ENCODE measurements at regions not wholly inside any gene's neighbourhood (a gene's known extent, or its start where the extent isn't known, plus 50 kb on each side); places are given as distances from the start of the nearest gene placed in this dataset.
"Not testable (repeated sequence)": the region's sequence is repeated elsewhere in the genome, so short reads cannot be mapped to it uniquely, and the experiment has no call there.

GRCh38 chr14:97116546-97116945, 319.4 kb downstream of the VRK1 start:
- TF ChIP-seq CTCF (IDR thresholded peaks at IDR 0.05), result no peak
- DNase-seq (ENCODE audit: low spot score) (no peak), ATAC-seq (ENCODE audit: low FRiP score) (no peak)

GRCh38 chr14:97117693-97118092, 320.5 kb downstream of the VRK1 start:
- TF ChIP-seq CTCF (IDR thresholded peaks at IDR 0.05), result no peak
- no peak for ATAC-seq (ENCODE audit: low FRiP score)
- DNase-seq (ENCODE audit: low spot score), result no peak

- no peak for ATAC-seq (ENCODE audit: low FRiP score)
- no peak for TF ChIP-seq CTCF (IDR thresholded peaks at IDR 0.05)
- DNase-seq (ENCODE audit: low spot score), result no peak
Measured at GRCh38 chr14:97120204-97120603, 323.0 kb downstream of the VRK1 start.

GRCh38 chr14:97120611-97121031, 323.4 kb downstream of the VRK1 start:
- DNase-seq (ENCODE audit: low spot score), result no peak
- TF ChIP-seq CTCF (IDR thresholded peaks at IDR 0.05), result no peak
- no peak for ATAC-seq (ENCODE audit: low FRiP score)

- no peak for TF ChIP-seq CTCF (IDR thresholded peaks at IDR 0.05)
- DNase-seq (ENCODE audit: low spot score) (no peak), ATAC-seq (ENCODE audit: low FRiP score) (no peak)
Measured at GRCh38 chr14:97129639-97130038, 332.5 kb downstream of the VRK1 start.

GRCh38 chr14:97135847-97136246, 338.7 kb downstream of the VRK1 start:
- DNase-seq (ENCODE audit: low spot score); ATAC-seq (ENCODE audit: low FRiP score): not testable (repeated sequence)

GRCh38 chr14:97137705-97138104, 340.5 kb downstream of the VRK1 start:
- DNase-seq (ENCODE audit: low spot score) (no peak), ATAC-seq (ENCODE audit: low FRiP score) (no peak)
- TF ChIP-seq CTCF (IDR thresholded peaks at IDR 0.05), result no peak

GRCh38 chr14:97138801-97139200, 341.6 kb downstream of the VRK1 start:
- TF ChIP-seq CTCF (IDR thresholded peaks at IDR 0.05), result no peak
- ATAC-seq (ENCODE audit: low FRiP score), result no peak
- DNase-seq (ENCODE audit: low spot score), result no peak

All from omental fat pad (tissue), 3 donors.